SK-N-SH treated with all-trans-retinoic acid at 6 μM for 48 hours (cell line): ENCODE measurements at regions not wholly inside any gene's neighbourhood (a gene's known extent, or its start where the extent isn't known, plus 50 kb on each side); places are given as distances from the start of the nearest gene placed in this dataset.

Source experiments
- ATAC-seq: fragments of 200-7000 bp; cut with Tn5 transposase; 3 replicates; pipeline ENCODE4 v1.9.1; 2020; ENCODE audit warnings: mild to moderate bottlenecking, moderate library complexity
- CSDC2 ChIP-seq: fragments of 250-450 bp; sonication (Bioruptor Pico); IDR thresholded peaks from 2 replicates; pipeline ENCODE4 v1.5.0; 2020; ENCODE audit warnings: mild to moderate bottlenecking, moderate library complexity
- CSRNP3 ChIP-seq: fragments of 250-450 bp; sonication (Bioruptor Pico); IDR thresholded peaks from 2 replicates; pipeline ENCODE4 v1.5.1; 2021; ENCODE audit warnings: mild to moderate bottlenecking, moderate library complexity
- ESRRG ChIP-seq: fragments of 250-450 bp; sonication (Bioruptor Pico); IDR thresholded peaks from 2 replicates; pipeline ENCODE4 v1.6.1; 2021; ENCODE audit warnings: mild to moderate bottlenecking
- GLIS3 ChIP-seq: fragments of 250-450 bp; sonication (Bioruptor Pico); IDR thresholded peaks from 2 replicates; pipeline ENCODE4 v1.5.0; 2020; ENCODE audit warnings: mild to moderate bottlenecking, moderate library complexity
- ISL1 ChIP-seq: fragments of 250-450 bp; sonication (Bioruptor Pico); IDR thresholded peaks from 2 replicates; pipeline ENCODE4 v2.1.2; 2022; ENCODE audit warnings: mild to moderate bottlenecking, moderate library complexity
- PATZ1 ChIP-seq: fragments of 250-450 bp; sonication (Bioruptor Pico); IDR thresholded peaks from 2 replicates; pipeline ENCODE4 v1.8.0; 2020; ENCODE audit warnings: mild to moderate bottlenecking, moderate library complexity, borderline replicate concordance
- PPARA ChIP-seq: fragments of 250-450 bp; sonication (Bioruptor Pico); IDR thresholded peaks from 2 replicates; pipeline ENCODE4 v1.5.0; 2020; ENCODE audit warnings: mild to moderate bottlenecking, borderline replicate concordance
- RARB ChIP-seq: fragments of 250-450 bp; sonication (Bioruptor Pico); IDR thresholded peaks from 2 replicates; pipeline ENCODE4 v1.8.0; 2021; ENCODE audit warnings: mild to moderate bottlenecking, moderate library complexity
- TCF4 ChIP-seq: fragments of 250-450 bp; sonication (Bioruptor Pico); IDR thresholded peaks from 2 replicates; pipeline ENCODE4 v1.8.0; 2021; ENCODE audit warnings: mild to moderate bottlenecking, moderate library complexity, borderline replicate concordance
- TOX ChIP-seq: fragments of 250-450 bp; sonication (Bioruptor Pico); IDR thresholded peaks from 2 replicates; pipeline ENCODE4 v1.8.0; 2021; ENCODE audit warnings: mild to moderate bottlenecking, moderate library complexity, borderline replicate concordance
- ZFP3 ChIP-seq: fragments of 250-450 bp; sonication (Bioruptor Pico); IDR thresholded peaks from 2 replicates; pipeline ENCODE4 v1.5.0; 2020; ENCODE audit warnings: mild to moderate bottlenecking, moderate library complexity
- ZFP30 ChIP-seq: fragments of 450-650 bp; formaldehyde crosslinking; IDR thresholded peaks from 2 replicates; pipeline ENCODE4 v1.5.0; 2022; ENCODE audit warnings: mild to moderate bottlenecking, moderate library complexity
- ZNF565 ChIP-seq: fragments of 450-650 bp; formaldehyde crosslinking; conservative IDR thresholded peaks from 2 replicates; pipeline ENCODE4 v1.5.0; 2020; ENCODE audit warnings: low read depth, mild to moderate bottlenecking, moderate library complexity
- ZNF70 ChIP-seq: fragments of 450-650 bp; formaldehyde crosslinking; IDR thresholded peaks from 2 replicates; pipeline ENCODE4 v1.5.0; 2020; ENCODE audit warnings: mild to moderate bottlenecking, moderate library complexity
- ZNF8 ChIP-seq: fragments of 450-650 bp; formaldehyde crosslinking; IDR thresholded peaks from 2 replicates; pipeline ENCODE4 v1.5.0; 2020; ENCODE audit warnings: mild to moderate bottlenecking, moderate library complexity
- TF ChIP-seq, protein P1 (sequence below): fragments of 250-450 bp; sonication (Bioruptor Pico); IDR thresholded peaks from 2 replicates; pipeline ENCODE4 v1.5.1; 2020; ENCODE audit warnings: low read depth, mild to moderate bottlenecking, moderate library complexity
- TF ChIP-seq, protein P2 (sequence below): fragments of 250-450 bp; sonication (Bioruptor Pico); IDR thresholded peaks from 2 replicates; pipeline ENCODE4 v1.5.0; 2020; ENCODE audit warnings: mild to moderate bottlenecking, moderate library complexity
- TF ChIP-seq, protein P3 (sequence below): fragments of 250-450 bp; sonication (Bioruptor Pico); IDR thresholded peaks from 2 replicates; pipeline ENCODE4 v1.8.0; 2021; ENCODE audit warnings: low read depth, mild to moderate bottlenecking, moderate library complexity, borderline replicate concordance

- TF ChIP-seq PATZ1 (no peak), TOX (CRISPR knock-in tag) (no peak), CSDC2 (CRISPR knock-in tag) (no peak), ESRRG (CRISPR knock-in tag) (no peak), ZNF8 (CRISPR knock-in tag) (no peak), PPARA (CRISPR knock-in tag) (no peak), ZNF70 (CRISPR knock-in tag) (no peak), ZNF565 (no peak), GLIS3 (CRISPR knock-in tag) (no peak), ISL1 (CRISPR knock-in tag) (no peak)
- TF ChIP-seq, protein P1, sequence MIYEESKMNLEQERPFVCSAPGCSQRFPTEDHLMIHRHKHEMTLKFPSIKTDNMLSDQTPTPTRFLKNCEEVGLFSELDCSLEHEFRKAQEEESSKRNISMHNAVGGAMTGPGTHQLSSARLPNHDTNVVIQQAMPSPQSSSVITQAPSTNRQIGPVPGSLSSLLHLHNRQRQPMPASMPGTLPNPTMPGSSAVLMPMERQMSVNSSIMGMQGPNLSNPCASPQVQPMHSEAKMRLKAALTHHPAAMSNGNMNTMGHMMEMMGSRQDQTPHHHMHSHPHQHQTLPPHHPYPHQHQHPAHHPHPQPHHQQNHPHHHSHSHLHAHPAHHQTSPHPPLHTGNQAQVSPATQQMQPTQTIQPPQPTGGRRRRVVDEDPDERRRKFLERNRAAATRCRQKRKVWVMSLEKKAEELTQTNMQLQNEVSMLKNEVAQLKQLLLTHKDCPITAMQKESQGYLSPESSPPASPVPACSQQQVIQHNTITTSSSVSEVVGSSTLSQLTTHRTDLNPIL (CRISPR knock-in tag), result no peak
- TF ChIP-seq, protein P2, sequence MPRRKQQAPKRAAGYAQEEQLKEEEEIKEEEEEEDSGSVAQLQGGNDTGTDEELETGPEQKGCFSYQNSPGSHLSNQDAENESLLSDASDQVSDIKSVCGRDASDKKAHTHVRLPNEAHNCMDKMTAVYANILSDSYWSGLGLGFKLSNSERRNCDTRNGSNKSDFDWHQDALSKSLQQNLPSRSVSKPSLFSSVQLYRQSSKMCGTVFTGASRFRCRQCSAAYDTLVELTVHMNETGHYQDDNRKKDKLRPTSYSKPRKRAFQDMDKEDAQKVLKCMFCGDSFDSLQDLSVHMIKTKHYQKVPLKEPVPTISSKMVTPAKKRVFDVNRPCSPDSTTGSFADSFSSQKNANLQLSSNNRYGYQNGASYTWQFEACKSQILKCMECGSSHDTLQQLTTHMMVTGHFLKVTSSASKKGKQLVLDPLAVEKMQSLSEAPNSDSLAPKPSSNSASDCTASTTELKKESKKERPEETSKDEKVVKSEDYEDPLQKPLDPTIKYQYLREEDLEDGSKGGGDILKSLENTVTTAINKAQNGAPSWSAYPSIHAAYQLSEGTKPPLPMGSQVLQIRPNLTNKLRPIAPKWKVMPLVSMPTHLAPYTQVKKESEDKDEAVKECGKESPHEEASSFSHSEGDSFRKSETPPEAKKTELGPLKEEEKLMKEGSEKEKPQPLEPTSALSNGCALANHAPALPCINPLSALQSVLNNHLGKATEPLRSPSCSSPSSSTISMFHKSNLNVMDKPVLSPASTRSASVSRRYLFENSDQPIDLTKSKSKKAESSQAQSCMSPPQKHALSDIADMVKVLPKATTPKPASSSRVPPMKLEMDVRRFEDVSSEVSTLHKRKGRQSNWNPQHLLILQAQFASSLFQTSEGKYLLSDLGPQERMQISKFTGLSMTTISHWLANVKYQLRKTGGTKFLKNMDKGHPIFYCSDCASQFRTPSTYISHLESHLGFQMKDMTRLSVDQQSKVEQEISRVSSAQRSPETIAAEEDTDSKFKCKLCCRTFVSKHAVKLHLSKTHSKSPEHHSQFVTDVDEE (CRISPR knock-in tag), result no peak
- ATAC-seq, result no peak
Measured at GRCh38 chr10:130558746-130559546, 422.8 kb downstream of the GLRX3 start.

- ATAC-seq, result no peak
- no peak for TF ChIP-seq ESRRG (CRISPR knock-in tag)
- TF ChIP-seq PPARA (CRISPR knock-in tag), result no peak
- TF ChIP-seq CSRNP3 (CRISPR knock-in tag), result no peak
- TF ChIP-seq, protein P3, sequence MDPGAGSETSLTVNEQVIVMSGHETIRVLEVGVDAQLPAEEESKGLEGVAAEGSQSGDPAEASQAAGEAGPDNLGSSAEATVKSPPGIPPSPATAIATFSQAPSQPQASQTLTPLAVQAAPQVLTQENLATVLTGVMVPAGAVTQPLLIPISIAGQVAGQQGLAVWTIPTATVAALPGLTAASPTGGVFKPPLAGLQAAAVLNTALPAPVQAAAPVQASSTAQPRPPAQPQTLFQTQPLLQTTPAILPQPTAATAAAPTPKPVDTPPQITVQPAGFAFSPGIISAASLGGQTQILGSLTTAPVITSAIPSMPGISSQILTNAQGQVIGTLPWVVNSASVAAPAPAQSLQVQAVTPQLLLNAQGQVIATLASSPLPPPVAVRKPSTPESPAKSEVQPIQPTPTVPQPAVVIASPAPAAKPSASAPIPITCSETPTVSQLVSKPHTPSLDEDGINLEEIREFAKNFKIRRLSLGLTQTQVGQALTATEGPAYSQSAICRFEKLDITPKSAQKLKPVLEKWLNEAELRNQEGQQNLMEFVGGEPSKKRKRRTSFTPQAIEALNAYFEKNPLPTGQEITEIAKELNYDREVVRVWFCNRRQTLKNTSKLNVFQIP, result no peak
- TF ChIP-seq ZFP3, result no peak
- no peak for TF ChIP-seq ZFP30 (CRISPR knock-in tag)
- TF ChIP-seq RARB (CRISPR knock-in tag), result no peak
- TF ChIP-seq ZNF8 (CRISPR knock-in tag), result no peak
- no peak for TF ChIP-seq TCF4
- no peak for TF ChIP-seq PATZ1
Measured at GRCh38 chr10:130559547-130559880, 423.3 kb downstream of the GLRX3 start.

DNA sequence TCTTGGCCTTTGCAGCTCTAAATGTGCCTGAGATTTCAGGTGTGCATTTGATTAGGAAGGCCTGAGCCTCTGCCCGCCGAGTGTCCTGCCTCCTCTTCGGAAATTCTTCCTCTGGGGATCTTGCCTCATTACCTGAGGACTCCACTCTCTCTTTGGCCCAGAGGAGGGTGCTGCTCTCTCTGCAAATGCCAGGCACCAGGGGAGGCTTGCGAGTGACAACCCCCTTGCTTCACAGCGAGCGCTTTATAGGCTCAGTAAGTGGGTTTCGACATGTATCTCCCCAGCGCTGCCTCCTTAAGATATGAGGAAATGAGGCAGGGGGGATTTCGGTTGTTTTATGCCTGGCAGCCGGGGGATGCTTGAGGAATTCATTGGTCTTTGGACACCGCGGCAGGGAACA lies 423.9 kb downstream of the GLRX3 start:
- no peak for ATAC-seq
- no peak for TF ChIP-seq TCF4
- no peak for TF ChIP-seq ZFP30 (CRISPR knock-in tag)
- TF ChIP-seq, all 23 proteins: peak for 0
